Mucosa of descending colon (tissue), 3 donors: ENCODE measurements at regions not wholly inside any gene's neighbourhood (a gene's known extent, or its start where the extent isn't known, plus 50 kb on each side); places are given as distances from the start of the nearest gene placed in this dataset.

Source experiments
- ATAC-seq: fragments of 200-7000 bp; cut with Tn5 transposase; one replicate; pipeline ENCODE4 v1.9.1; 2020; ENCODE audit warnings: mild to moderate bottlenecking, moderate library complexity
- DNase-seq, 3 donors: peaks; one replicate each; pipeline ENCODE4 v3.0.0-alpha.2; 2020
- H3K36me3 ChIP-seq: fragments of 200-600 bp; one replicate; pipeline ENCODE4 v1.8.0; 2021; ENCODE audit warnings: low read depth, mild to moderate bottlenecking
- H3K4me1 ChIP-seq: fragments of 200-600 bp; one replicate; pipeline ENCODE4 v1.8.0; 2021; ENCODE audit warnings: low read depth, mild to moderate bottlenecking
- H3K4me3 ChIP-seq: fragments of 200-600 bp; one replicate; pipeline ENCODE4 v1.8.0; 2021; ENCODE audit warnings: mild to moderate bottlenecking
- H3K9me3 ChIP-seq: fragments of 200-600 bp; one replicate; pipeline ENCODE4 v1.8.0; 2021; ENCODE audit warnings: mild to moderate bottlenecking
- intact Hi-C, 2 donors: fragments of 100-400 bp; cut with DNase I in 1 of 2; cut with micrococcal nuclease in 1 of 2; formaldehyde crosslinking; loops; one replicate each; pipeline versions ENCODE4 v1.11.0 to v1.11.1; 2022; cut with DNase I, micrococcal nuclease
- TF ChIP-seq, protein P1 (sequence below): fragments of 200-600 bp; IDR thresholded peaks from one replicate; pipeline ENCODE4 v1.8.0; 2022; ENCODE audit warnings: antibody characterized with exemption, mild to moderate bottlenecking
- donor health status: DM: no; HTN: no; CAD: no; lungs with moderate emphysema.
- donor health status: DM: no; HTN: no; CAD: no.
- donor health status: DM: no; HTN: yes; CAD: no.

- intact Hi-C loops = no loop called here
- Histone ChIP-seq H3K9me3 (no peaks in the 10 kb centered on the region), H3K4me1 (no peaks in the 10 kb centered on the region), H3K36me3 (no peaks in the 10 kb centered on the region), H3K4me3 (no peak overlapping the region)
- DNase-seq (no peak), ATAC-seq (no peak)
- TF ChIP-seq, protein P1, sequence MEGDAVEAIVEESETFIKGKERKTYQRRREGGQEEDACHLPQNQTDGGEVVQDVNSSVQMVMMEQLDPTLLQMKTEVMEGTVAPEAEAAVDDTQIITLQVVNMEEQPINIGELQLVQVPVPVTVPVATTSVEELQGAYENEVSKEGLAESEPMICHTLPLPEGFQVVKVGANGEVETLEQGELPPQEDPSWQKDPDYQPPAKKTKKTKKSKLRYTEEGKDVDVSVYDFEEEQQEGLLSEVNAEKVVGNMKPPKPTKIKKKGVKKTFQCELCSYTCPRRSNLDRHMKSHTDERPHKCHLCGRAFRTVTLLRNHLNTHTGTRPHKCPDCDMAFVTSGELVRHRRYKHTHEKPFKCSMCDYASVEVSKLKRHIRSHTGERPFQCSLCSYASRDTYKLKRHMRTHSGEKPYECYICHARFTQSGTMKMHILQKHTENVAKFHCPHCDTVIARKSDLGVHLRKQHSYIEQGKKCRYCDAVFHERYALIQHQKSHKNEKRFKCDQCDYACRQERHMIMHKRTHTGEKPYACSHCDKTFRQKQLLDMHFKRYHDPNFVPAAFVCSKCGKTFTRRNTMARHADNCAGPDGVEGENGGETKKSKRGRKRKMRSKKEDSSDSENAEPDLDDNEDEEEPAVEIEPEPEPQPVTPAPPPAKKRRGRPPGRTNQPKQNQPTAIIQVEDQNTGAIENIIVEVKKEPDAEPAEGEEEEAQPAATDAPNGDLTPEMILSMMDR = no peak
Measured at GRCh38 chr9:14987858-14988257, 77.6 kb upstream of the FREM1 start.

- H3K4me1 ChIP-seq = no peaks in the 10 kb centered on the region
- H3K9me3 ChIP-seq = no peaks in the 10 kb centered on the region
- intact Hi-C loops = no loop called here
- H3K4me3 ChIP-seq = no peak overlapping the region
- H3K36me3 ChIP-seq = no peaks in the 10 kb centered on the region
- TF ChIP-seq, protein P1 = no peak
- ATAC-seq (no peak), DNase-seq (no peak)
Measured at GRCh38 chr9:14985419-14985818, 75.2 kb upstream of the FREM1 start.

GRCh38 chr9:14983599-14983998 lies 73.4 kb upstream of the FREM1 start:
- Histone ChIP-seq H3K4me3 (no peak overlapping the region), H3K9me3 (no peaks in the 10 kb centered on the region), H3K4me1 (no peaks in the 10 kb centered on the region), H3K36me3 (no peaks in the 10 kb centered on the region)
- no peak for DNase-seq
- peak; percentile 25 for ATAC-seq
- intact Hi-C loops = no loop called here
- TF ChIP-seq, protein P1 = no peak

DNA sequence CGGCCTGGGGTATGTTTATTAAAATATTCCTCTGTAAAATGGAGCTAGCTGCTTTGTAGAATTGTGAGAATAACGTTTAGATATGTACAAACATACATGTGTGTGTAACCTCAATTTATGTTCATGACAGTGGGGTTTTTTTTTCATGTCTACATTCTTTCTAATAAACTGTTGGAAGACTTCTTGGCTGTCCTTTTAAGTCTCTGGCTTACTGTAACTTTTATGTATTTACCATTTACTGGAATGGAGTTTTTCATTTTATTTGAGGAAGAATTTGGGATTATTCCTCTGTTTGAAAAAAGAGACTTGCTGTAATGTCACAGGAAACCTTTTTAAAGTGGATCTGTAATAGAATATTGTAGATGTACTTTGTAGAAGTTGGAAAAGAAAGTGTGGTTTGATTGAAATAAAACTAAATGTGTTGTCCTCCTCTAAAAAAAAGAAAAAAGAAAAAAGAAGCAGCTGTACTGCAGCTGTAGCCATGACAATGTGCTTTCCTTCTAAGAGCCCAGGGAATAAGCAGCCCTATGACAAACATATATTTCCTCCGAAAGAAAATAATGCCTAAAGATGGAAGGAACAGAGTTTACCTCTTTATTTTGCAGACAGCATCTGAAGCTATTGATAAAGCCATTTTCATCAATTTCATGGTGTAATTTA lies 71.2 kb upstream of the FREM1 start:
- H3K4me3 ChIP-seq = no peak overlapping the region
- no peak for ATAC-seq

GRCh38 chr9:14978022-14979000 lies 68.1 kb upstream of the FREM1 start:
- ATAC-seq (no peak), DNase-seq (no peak)
- Histone ChIP-seq H3K4me3 (no peak overlapping the region), H3K36me3 (no peaks in the 10 kb centered on the region), H3K4me1 (no peaks in the 10 kb centered on the region), H3K9me3 (no peaks in the 10 kb centered on the region)
- intact Hi-C loops = no loop called here
- TF ChIP-seq, protein P1 = no peak

More for the DNA sequence above, 71.2 kb upstream of the FREM1 start:
- Histone ChIP-seq H3K4me1 (no peaks in the 10 kb centered on the region), H3K36me3 (no peaks in the 10 kb centered on the region), H3K9me3 (no peaks in the 10 kb centered on the region)
- TF ChIP-seq, protein P1 = no peak
- DNase-seq = no peak
- intact Hi-C loops = no loop called here
